ENCODE measurements at regions not wholly inside any gene's neighbourhood (a gene's known extent, or its start where the extent isn't known, plus 50 kb on each side); places are given as distances from the start of the nearest gene placed in this dataset.

- TF ChIP-seq CTCF (IDR thresholded peaks at IDR 0.05; ENCODE audit: low read depth, low read length, missing control alignments) = no peak
- DNase-seq (ENCODE audit: low read depth) = no peak
- H3K4me3 ChIP-seq (ENCODE audit: low read depth, low read length) = no peak overlapping the region
Measured at GRCh38 chr3:18772699-18773305, 347.7 kb upstream of the SATB1 start.

- no peak overlapping the region for H3K4me3 ChIP-seq (ENCODE audit: low read depth, low read length)
- TF ChIP-seq CTCF (IDR thresholded peaks at IDR 0.05; ENCODE audit: low read depth, low read length, missing control alignments) = no peak
- no peak for DNase-seq (ENCODE audit: low read depth)
Measured at GRCh38 chr3:18771931-18772330, 346.8 kb upstream of the SATB1 start.

GRCh38 chr3:18770800-18771199 is 345.7 kb upstream of the SATB1 start:
- DNase-seq (ENCODE audit: low read depth) = no peak
- TF ChIP-seq CTCF (IDR thresholded peaks at IDR 0.05; ENCODE audit: low read depth, low read length, missing control alignments) = no peak
- no peak overlapping the region for H3K4me3 ChIP-seq (ENCODE audit: low read depth, low read length)

GRCh38 chr3:18767756-18768303 is 342.7 kb upstream of the SATB1 start:
- TF ChIP-seq CTCF (IDR thresholded peaks at IDR 0.05; ENCODE audit: low read depth, low read length, missing control alignments) = no peak
- no peak overlapping the region for H3K4me3 ChIP-seq (ENCODE audit: low read depth, low read length)
- DNase-seq (ENCODE audit: low read depth) = no peak

- no peak overlapping the region for H3K4me3 ChIP-seq (ENCODE audit: low read depth, low read length)
- DNase-seq (ENCODE audit: low read depth) = no peak
- TF ChIP-seq CTCF (IDR thresholded peaks at IDR 0.05; ENCODE audit: low read depth, low read length, missing control alignments) = no peak
Measured at GRCh38 chr3:18766974-18767373, 341.8 kb upstream of the SATB1 start.

- TF ChIP-seq CTCF (IDR thresholded peaks at IDR 0.05; ENCODE audit: low read depth, low read length, missing control alignments) = no peak
- no peak overlapping the region for H3K4me3 ChIP-seq (ENCODE audit: low read depth, low read length)
- no peak for DNase-seq (ENCODE audit: low read depth)
Measured at GRCh38 chr3:18765662-18766061, 340.5 kb upstream of the SATB1 start.

GRCh38 chr3:18765161-18765560 is 340.0 kb upstream of the SATB1 start:
- H3K4me3 ChIP-seq (ENCODE audit: low read depth, low read length) = no peak overlapping the region
- no peak for DNase-seq (ENCODE audit: low read depth)
- no peak for TF ChIP-seq CTCF (IDR thresholded peaks at IDR 0.05; ENCODE audit: low read depth, low read length, missing control alignments)

Data from GM12864 (cell line).